Liver (tissue), 3 donors: ENCODE measurements at regions not wholly inside any gene's neighbourhood (a gene's known extent, or its start where the extent isn't known, plus 50 kb on each side); places are given as distances from the start of the nearest gene placed in this dataset.

Experiments
- ATF3 ChIP-seq: IDR thresholded peaks from 2 replicates; pipeline ENCODE4 v1.6.1; 2016; ENCODE audit warnings: antibody characterized with exemption
- CTCF ChIP-seq: fragments of 150-350 bp; IDR thresholded peaks from 2 replicates; pipeline ENCODE4 v1.5.1; 2017; ENCODE audit warnings: improper control_type of control experiment, low read depth, low read length; ENCODE audit not compliant: missing input control
- GABPA ChIP-seq, 2 donors: IDR thresholded peaks in 1 of 2; conservative IDR thresholded peaks in 1 of 2; 2 replicates each; pipeline ENCODE4 v1.6.1; 2016; ENCODE audit warnings: antibody characterized with exemption in 2 of 2, mild to moderate bottlenecking in 1 of 2, moderate library complexity in 1 of 2
- JUND ChIP-seq, 2 donors: IDR thresholded peaks; 2 replicates each; pipeline ENCODE4 v1.6.1; 2016; ENCODE audit warnings: antibody characterized with exemption in 2 of 2
- RAD21 ChIP-seq, 2 donors: IDR thresholded peaks; 2 replicates each; pipeline ENCODE4 v1.6.1; 2016; ENCODE audit warnings: antibody characterized with exemption in 2 of 2, mild to moderate bottlenecking in 2 of 2
- REST ChIP-seq: IDR thresholded peaks from 2 replicates; pipeline ENCODE4 v1.6.1; 2016; ENCODE audit warnings: antibody characterized with exemption, mild to moderate bottlenecking
- SP1 ChIP-seq: IDR thresholded peaks from 2 replicates; pipeline ENCODE4 v1.6.1; 2018; ENCODE audit warnings: antibody characterized with exemption, mild to moderate bottlenecking
- YY1 ChIP-seq: IDR thresholded peaks from 2 replicates; pipeline ENCODE4 v1.6.1; 2016; ENCODE audit warnings: antibody characterized with exemption, mild to moderate bottlenecking
- donor health status: healthy.
- donor health status: healthy.

- TF ChIP-seq SP1 (no peak), CTCF (no peak), RAD21 (IDR thresholded peaks at IDR 0.05) (no peak), ATF3 (no peak), YY1 (no peak), GABPA (IDR thresholded peaks at IDR 0.05 in 1 of 2, conservative IDR thresholded peaks at IDR 0.05 in 1 of 2) (no peak), JUND (IDR thresholded peaks at IDR 0.05) (no peak), REST (no peak)
Measured at GRCh38 chr5:20694121-20694520, 706.1 kb upstream of the CDH18 start.
